NCI-H2171 treated with DMSO at 0.1 percent for 48 hours (cell line): ENCODE measurements at regions not wholly inside any gene's neighbourhood (a gene's known extent, or its start where the extent isn't known, plus 50 kb on each side); places are given as distances from the start of the nearest gene placed in this dataset.
"Not testable (repeated sequence)": the region's sequence is repeated elsewhere in the genome, so short reads cannot be mapped to it uniquely, and the experiment has no call there.

Experiments used
- DNase-seq: peaks from one replicate; lab custom pipeline; 2025; lab: John Stamatoyannopoulos, UW

GRCh38 chr21:14058566-14058965 is 152.2 kb downstream of the LIPI start:
- DNase-seq, result no peak

DNA sequence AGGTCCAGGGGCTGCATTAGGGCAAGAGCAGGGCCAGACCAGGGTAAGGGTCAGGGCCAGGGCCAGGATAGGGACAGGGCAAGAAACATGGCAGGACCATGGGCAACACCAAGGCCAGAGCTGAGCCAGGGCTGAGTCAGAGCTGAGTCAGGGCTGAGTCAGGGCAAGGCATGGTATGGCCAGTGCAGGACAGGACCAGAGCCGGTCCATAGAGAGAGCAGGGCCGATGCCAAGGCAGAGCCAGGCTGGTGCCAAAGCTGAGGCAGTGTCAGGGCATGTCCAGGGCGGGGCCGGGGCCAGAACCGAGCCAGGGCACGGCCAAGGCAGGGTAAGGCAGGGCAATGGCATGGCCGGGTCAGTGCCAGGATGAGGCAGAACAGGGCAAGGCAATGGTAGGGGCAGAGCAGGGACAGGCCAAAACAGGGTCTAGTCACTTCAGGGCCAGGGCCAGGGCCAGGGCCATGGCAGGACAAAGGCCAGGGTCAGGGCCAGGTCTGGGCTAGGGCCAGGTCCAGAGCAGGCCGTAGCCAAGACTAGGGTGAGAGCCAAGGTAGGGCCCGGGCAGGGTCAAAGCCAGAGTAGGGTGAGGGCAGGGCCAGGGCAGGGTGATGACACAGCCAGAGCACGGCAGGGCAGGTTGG is 152.8 kb downstream of the LIPI start:
- not testable (repeated sequence) for DNase-seq

DNA sequence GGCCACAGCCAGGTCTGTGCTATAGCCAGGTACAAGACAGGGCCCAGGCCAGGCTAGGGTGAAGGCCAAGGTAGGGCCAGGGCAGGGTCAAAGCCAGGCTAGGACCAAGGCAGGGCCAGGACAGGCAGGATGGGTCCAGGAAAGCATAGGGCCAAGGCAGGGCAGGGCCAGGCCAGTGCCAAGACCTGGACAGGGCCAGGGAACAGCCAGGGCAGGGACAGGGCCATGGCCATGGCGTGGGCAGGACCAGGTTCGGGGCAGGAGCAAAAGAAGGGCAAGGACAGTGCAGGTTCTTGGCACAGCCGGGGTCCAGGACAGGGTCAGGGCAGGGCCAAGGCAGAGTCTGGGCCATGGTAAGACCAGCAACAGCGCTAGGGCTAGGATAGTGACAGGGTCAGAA is 153.4 kb downstream of the LIPI start:
- no peak for DNase-seq

- no peak for DNase-seq
Observed at GRCh38 chr21:14056771-14057191, 154.0 kb downstream of the LIPI start.

GRCh38 chr21:14055746-14056515 is 154.8 kb downstream of the LIPI start:
- DNase-seq, result not testable (repeated sequence)

- DNase-seq, result no peak
Observed at GRCh38 chr21:14054682-14055081, 156.1 kb downstream of the LIPI start.

DNA sequence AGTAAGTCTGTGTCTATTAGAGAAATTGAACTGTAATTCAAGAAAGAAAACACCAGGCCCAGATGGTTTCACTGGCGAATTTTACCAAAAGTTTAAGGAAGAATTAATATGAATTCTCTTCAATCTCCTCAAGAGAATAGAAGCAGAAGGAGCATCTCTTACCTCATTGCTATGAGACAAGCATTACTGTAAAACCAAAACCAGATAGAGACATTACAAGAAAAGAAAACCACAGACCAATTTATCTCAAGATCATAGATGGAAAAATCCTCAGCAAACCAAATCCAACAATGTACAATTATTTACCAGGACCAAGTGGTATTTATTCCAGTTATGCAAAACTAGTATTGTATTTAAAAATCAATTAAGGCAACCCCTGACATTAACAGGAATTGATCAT is 160.6 kb downstream of the LIPI start:
- no peak for DNase-seq

DNA sequence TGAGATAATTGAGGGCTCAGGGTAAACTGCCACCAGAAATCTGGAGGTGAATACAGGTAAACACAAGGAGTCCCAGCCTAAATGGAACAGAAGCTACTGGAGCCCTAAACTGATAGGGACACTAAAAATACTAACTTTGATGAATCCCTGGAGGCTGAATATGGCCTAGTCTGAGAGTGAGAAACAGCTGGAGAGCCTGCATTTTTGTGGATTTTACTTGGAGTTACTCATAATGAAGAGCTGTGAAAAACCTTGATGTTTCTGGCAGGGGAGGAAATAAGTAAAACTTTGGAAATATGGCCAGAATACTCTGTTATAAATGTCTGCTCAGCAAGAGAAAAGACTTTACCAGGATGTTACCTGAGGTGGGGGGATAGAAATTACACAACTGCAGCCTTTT is 164.4 kb downstream of the LIPI start:
- DNase-seq, result no peak

- DNase-seq, result no peak
Observed at GRCh38 chr21:14040386-14040785, 170.4 kb downstream of the LIPI start.

- DNase-seq, result not testable (repeated sequence)
Observed at GRCh38 chr21:14028619-14029018, 182.1 kb downstream of the LIPI start.

DNA sequence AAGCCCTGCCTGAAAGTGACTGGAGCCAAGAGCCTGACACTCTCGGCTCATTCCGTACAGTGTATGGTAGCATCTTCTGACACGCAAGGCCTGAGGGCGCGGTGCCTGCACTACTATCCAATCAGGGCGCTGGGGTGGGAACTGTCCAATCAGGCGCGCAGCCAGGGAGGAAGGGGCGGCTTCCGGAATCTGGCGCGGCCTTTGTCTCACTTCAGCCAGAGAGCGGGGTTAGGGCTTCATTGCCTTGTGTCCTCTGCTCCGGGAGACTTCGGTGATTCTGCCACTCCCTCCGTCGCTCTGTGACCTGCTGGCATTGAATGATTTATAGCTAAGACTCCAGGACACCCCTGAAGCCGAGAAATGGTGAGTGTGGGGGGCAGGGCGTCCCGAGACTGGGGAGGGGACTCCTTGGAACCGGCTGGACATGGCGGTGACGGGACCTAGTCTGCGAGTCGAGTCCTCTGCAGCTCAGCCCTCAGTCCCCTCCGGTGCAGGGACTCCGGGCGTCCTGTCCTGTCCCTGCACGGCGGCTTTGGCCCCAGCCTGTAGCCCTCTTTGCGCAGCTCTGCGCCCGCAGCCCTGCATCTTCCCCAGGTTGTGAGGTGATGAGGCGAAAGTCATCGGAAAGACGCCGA is 183.4 kb downstream of the LIPI start:
- DNase-seq, result peak; percentile 93

GRCh38 chr21:14020108-14020507 is 190.6 kb downstream of the LIPI start:
- DNase-seq, result not testable (repeated sequence)

DNA sequence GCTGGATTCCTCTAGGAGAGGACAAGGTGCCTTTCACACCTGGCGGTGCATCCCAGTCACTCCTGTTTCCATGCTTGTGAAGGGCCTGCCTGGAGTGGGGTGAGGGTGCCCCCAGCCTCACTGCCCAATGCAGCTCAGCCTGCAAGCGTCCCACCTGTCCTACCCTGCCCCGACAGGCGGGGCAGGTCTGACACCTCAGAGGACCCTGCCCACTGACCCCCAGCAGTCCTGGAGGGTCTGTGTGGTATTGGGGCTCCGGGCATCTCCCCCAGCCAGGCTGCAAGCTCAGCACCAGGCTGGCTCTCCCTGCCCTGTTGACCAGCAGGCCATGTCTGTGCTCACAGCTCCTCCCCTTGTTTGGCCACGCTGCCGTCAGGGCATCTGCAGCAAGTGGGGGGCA is 194.9 kb downstream of the LIPI start:
- DNase-seq, result not testable (repeated sequence)

GRCh38 chr21:14013623-14014498 is 196.9 kb downstream of the LIPI start:
- not testable (repeated sequence) for DNase-seq

DNA sequence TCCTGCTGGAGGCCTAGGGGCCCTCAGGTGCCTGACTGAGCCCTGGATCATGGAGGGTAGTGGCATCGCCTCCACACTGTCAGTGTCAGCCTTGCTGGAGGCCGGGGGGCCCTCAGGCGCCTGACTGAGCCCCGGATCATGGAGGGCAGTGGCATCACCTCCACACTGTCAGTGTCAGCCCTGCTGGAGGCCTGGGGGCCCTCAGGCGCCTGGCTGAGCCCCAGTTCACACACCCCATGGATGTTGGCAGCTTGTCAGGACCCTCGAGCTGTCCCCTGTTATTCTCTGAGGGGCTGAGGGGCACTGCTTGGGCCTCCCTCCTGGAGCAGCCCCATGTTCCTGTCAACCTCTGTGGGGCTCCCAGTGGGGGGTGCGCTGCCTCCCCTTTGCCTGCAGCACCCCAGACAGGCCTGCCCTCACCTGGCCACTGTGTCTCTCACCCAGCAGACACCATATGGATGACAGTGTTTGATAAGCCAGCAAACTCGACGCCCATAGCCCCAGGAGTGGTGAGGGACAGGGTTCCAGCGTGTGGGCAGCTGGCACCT is 197.6 kb downstream of the LIPI start:
- DNase-seq, result no peak

GRCh38 chr21:14012409-14012808 is 198.3 kb downstream of the LIPI start:
- no peak for DNase-seq

- DNase-seq, result not testable (repeated sequence)
Observed at GRCh38 chr21:14011751-14012150, 199.0 kb downstream of the LIPI start.

GRCh38 chr21:14011149-14011548 is 199.6 kb downstream of the LIPI start:
- DNase-seq, result not testable (repeated sequence)

GRCh38 chr21:14010729-14011128 is 200.0 kb downstream of the LIPI start:
- DNase-seq, result no peak

GRCh38 chr21:14009990-14010389 is 200.8 kb downstream of the LIPI start:
- not testable (repeated sequence) for DNase-seq

DNA sequence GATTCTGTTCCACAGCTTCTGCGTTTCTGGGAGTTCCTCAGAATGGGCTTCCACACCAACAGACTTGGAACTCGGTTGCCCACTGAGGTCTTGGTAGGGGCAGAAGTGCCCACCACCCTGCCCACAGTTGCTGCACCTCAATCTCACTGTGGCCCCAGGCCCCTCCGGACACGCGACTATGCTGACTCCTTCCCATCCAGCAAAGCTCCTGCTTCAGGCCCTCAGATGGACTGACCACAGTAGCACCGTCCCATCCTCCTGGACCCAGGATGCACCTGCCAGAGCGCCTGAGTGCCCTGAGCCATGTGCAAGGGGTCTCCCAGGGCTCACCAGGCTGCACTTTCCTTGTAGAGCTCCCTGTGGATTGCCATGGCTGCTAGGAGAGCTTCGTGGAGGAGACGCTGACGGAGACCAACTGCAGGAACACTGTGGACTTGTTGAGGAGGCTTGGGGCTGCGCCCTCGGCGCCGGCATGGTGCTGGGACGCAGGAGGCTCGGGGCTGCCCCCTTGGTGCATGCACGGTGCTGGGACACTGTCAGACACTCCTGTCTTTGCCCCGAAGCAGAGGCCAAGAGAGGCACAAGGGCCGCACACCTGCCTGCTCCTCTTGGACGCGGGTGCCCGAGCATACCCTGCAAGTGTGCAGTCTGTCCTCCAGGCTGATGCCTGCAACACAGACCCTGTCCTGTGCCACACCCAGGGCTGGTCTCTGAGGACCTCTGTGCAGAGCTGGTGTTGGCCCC is 201.3 kb downstream of the LIPI start:
- not testable (repeated sequence) for DNase-seq
